ENCODE measurements at regions not wholly inside any gene's neighbourhood (a gene's known extent, or its start where the extent isn't known, plus 50 kb on each side); places are given as distances from the start of the nearest gene placed in this dataset.

GRCh38 chr2:150919901-150920300 is 341.8 kb downstream of the RBM43 start:
- TF ChIP-seq CTCF (IDR thresholded peaks at IDR 0.05; ENCODE audit: insufficient read depth, low read length) (no peak), GABPA (IDR thresholded peaks at IDR 0.05; ENCODE audit: low read depth) (no peak), REST (IDR thresholded peaks at IDR 0.05; ENCODE audit: insufficient replicate concordance, low read depth) (no peak), POLR2AphosphoS5 (IDR thresholded peaks at IDR 0.05; ENCODE audit: low read depth) (no peak)
